ENCODE measurements at regions not wholly inside any gene's neighbourhood (a gene's known extent, or its start where the extent isn't known, plus 50 kb on each side); places are given as distances from the start of the nearest gene placed in this dataset.

DNA sequence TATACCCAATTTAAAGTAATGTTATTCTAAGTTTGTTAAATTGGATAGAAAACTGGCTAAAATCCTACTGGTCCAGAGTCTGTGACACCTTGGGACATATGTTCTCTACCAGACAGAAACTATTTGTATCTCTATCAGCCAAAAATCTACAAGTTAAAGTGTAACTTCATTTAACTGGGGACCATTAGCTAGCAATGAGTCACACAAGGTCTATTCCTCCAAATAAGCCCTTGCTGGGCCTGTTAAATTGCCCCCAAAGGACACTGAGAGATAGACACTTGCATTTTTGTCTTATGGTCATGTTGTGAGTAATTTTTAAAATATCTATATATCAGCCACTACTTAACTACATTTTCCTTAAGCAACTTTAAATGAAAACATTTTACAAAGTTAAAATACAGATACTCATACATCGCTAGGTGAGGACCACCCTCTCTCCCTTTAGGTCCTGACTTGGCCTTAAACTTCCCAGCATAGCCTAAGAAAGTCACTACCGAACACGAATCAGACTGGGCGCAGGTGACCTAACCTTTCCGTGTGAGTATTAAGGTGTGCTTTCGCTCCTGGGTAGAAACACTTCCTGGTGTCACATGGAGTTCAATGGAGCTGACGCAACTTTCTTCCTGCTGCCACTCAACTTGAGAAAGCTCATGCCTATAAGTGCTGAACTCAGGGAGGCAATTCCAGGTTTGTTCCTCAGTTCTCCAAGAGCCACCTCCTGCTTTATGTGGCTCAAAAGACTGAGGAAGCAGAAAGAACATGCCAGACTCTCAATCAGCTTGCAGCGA lies 249.1 kb downstream of the DIRAS2 start (continued):
- TF ChIP-seq, protein P1, sequence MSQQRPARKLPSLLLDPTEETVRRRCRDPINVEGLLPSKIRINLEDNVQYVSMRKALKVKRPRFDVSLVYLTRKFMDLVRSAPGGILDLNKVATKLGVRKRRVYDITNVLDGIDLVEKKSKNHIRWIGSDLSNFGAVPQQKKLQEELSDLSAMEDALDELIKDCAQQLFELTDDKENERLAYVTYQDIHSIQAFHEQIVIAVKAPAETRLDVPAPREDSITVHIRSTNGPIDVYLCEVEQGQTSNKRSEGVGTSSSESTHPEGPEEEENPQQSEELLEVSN (IDR thresholded peaks at IDR 0.05): no peak
- TF ChIP-seq CEBPB (IDR thresholded peaks at IDR 0.05; ENCODE audit: low read depth, low read length): peak; percentile 30; the same call in 1 of the 2 replicates
- TF ChIP-seq, protein P2, sequence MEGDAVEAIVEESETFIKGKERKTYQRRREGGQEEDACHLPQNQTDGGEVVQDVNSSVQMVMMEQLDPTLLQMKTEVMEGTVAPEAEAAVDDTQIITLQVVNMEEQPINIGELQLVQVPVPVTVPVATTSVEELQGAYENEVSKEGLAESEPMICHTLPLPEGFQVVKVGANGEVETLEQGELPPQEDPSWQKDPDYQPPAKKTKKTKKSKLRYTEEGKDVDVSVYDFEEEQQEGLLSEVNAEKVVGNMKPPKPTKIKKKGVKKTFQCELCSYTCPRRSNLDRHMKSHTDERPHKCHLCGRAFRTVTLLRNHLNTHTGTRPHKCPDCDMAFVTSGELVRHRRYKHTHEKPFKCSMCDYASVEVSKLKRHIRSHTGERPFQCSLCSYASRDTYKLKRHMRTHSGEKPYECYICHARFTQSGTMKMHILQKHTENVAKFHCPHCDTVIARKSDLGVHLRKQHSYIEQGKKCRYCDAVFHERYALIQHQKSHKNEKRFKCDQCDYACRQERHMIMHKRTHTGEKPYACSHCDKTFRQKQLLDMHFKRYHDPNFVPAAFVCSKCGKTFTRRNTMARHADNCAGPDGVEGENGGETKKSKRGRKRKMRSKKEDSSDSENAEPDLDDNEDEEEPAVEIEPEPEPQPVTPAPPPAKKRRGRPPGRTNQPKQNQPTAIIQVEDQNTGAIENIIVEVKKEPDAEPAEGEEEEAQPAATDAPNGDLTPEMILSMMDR (IDR thresholded peaks at IDR 0.05; ENCODE audit: control extremely low read depth in 1 of 3, insufficient read depth in 1 of 3, low read depth in 1 of 3, low read length in 3 of 3): no peak

Data from H1 (cell line).